SK-N-SH treated with all-trans-retinoic acid at 6 μM for 48 hours (cell line): ENCODE measurements at regions not wholly inside any gene's neighbourhood (a gene's known extent, or its start where the extent isn't known, plus 50 kb on each side); places are given as distances from the start of the nearest gene placed in this dataset.

Experiments used
- ATAC-seq: fragments of 200-7000 bp; cut with Tn5 transposase; 3 replicates; pipeline ENCODE4 v1.9.1; 2020; ENCODE audit warnings: mild to moderate bottlenecking, moderate library complexity
- ARNTL ChIP-seq: fragments of 450-650 bp; formaldehyde crosslinking; IDR thresholded peaks from 2 replicates; pipeline ENCODE4 v1.5.0; 2020; ENCODE audit warnings: low read depth, mild to moderate bottlenecking, moderate library complexity, borderline replicate concordance
- BACH2 ChIP-seq: fragments of 250-450 bp; sonication (Bioruptor Pico); IDR thresholded peaks from 2 replicates; pipeline ENCODE4 v1.9.0; 2021; ENCODE audit warnings: mild to moderate bottlenecking, borderline replicate concordance
- CSDC2 ChIP-seq: fragments of 250-450 bp; sonication (Bioruptor Pico); IDR thresholded peaks from 2 replicates; pipeline ENCODE4 v1.5.0; 2020; ENCODE audit warnings: mild to moderate bottlenecking, moderate library complexity
- ESRRG ChIP-seq: fragments of 250-450 bp; sonication (Bioruptor Pico); IDR thresholded peaks from 2 replicates; pipeline ENCODE4 v1.6.1; 2021; ENCODE audit warnings: mild to moderate bottlenecking
- GLIS3 ChIP-seq: fragments of 250-450 bp; sonication (Bioruptor Pico); IDR thresholded peaks from 2 replicates; pipeline ENCODE4 v1.5.0; 2020; ENCODE audit warnings: mild to moderate bottlenecking, moderate library complexity
- ISL1 ChIP-seq: fragments of 250-450 bp; sonication (Bioruptor Pico); IDR thresholded peaks from 2 replicates; pipeline ENCODE4 v2.1.2; 2022; ENCODE audit warnings: mild to moderate bottlenecking, moderate library complexity
- OSR1 ChIP-seq: fragments of 250-450 bp; sonication (Bioruptor Pico); IDR thresholded peaks from 2 replicates; pipeline ENCODE4 v1.8.0; 2022; ENCODE audit warnings: moderate library complexity, mild to moderate bottlenecking, inconsistent platforms
- PPARA ChIP-seq: fragments of 250-450 bp; sonication (Bioruptor Pico); IDR thresholded peaks from 2 replicates; pipeline ENCODE4 v1.5.0; 2020; ENCODE audit warnings: mild to moderate bottlenecking, borderline replicate concordance
- RARB ChIP-seq: fragments of 250-450 bp; sonication (Bioruptor Pico); IDR thresholded peaks from 2 replicates; pipeline ENCODE4 v1.8.0; 2021; ENCODE audit warnings: mild to moderate bottlenecking, moderate library complexity
- SNAI2 ChIP-seq: fragments of 250-450 bp; sonication (Bioruptor Pico); IDR thresholded peaks from 2 replicates; pipeline ENCODE4 v1.5.0; 2020; ENCODE audit warnings: mild to moderate bottlenecking, moderate library complexity
- TCF4 ChIP-seq: fragments of 250-450 bp; sonication (Bioruptor Pico); IDR thresholded peaks from 2 replicates; pipeline ENCODE4 v1.8.0; 2021; ENCODE audit warnings: mild to moderate bottlenecking, moderate library complexity, borderline replicate concordance
- TOX ChIP-seq: fragments of 250-450 bp; sonication (Bioruptor Pico); IDR thresholded peaks from 2 replicates; pipeline ENCODE4 v1.8.0; 2021; ENCODE audit warnings: mild to moderate bottlenecking, moderate library complexity, borderline replicate concordance
- ZC3H10 ChIP-seq: fragments of 250-450 bp; sonication (Bioruptor Pico); IDR thresholded peaks from 2 replicates; pipeline ENCODE4 v1.5.1; 2021; ENCODE audit warnings: mild to moderate bottlenecking, moderate library complexity
- ZFP3 ChIP-seq: fragments of 250-450 bp; sonication (Bioruptor Pico); IDR thresholded peaks from 2 replicates; pipeline ENCODE4 v1.5.0; 2020; ENCODE audit warnings: mild to moderate bottlenecking, moderate library complexity
- ZFP30 ChIP-seq: fragments of 450-650 bp; formaldehyde crosslinking; IDR thresholded peaks from 2 replicates; pipeline ENCODE4 v1.5.0; 2022; ENCODE audit warnings: mild to moderate bottlenecking, moderate library complexity
- ZNF565 ChIP-seq: fragments of 450-650 bp; formaldehyde crosslinking; conservative IDR thresholded peaks from 2 replicates; pipeline ENCODE4 v1.5.0; 2020; ENCODE audit warnings: low read depth, mild to moderate bottlenecking, moderate library complexity
- ZNF70 ChIP-seq: fragments of 450-650 bp; formaldehyde crosslinking; IDR thresholded peaks from 2 replicates; pipeline ENCODE4 v1.5.0; 2020; ENCODE audit warnings: mild to moderate bottlenecking, moderate library complexity
- ZNF8 ChIP-seq: fragments of 450-650 bp; formaldehyde crosslinking; IDR thresholded peaks from 2 replicates; pipeline ENCODE4 v1.5.0; 2020; ENCODE audit warnings: mild to moderate bottlenecking, moderate library complexity
- TF ChIP-seq, protein P1 (sequence below): fragments of 250-450 bp; sonication (Bioruptor Pico); IDR thresholded peaks from 2 replicates; pipeline ENCODE4 v1.5.1; 2021; ENCODE audit warnings: mild to moderate bottlenecking, moderate library complexity
- TF ChIP-seq, protein P2 (sequence below): fragments of 250-450 bp; sonication (Bioruptor Pico); IDR thresholded peaks from 2 replicates; pipeline ENCODE4 v1.8.0; 2021; ENCODE audit warnings: low read depth, mild to moderate bottlenecking, moderate library complexity, borderline replicate concordance
- TF ChIP-seq, protein P3 (sequence below): fragments of 250-450 bp; sonication (Bioruptor Pico); IDR thresholded peaks from 2 replicates; pipeline ENCODE4 v1.8.0; 2020; ENCODE audit warnings: mild to moderate bottlenecking, moderate library complexity, borderline replicate concordance
- TF ChIP-seq, protein P4 (sequence below): fragments of 250-450 bp; sonication (Bioruptor Pico); IDR thresholded peaks from 2 replicates; pipeline ENCODE4 v1.5.0; 2020; ENCODE audit warnings: mild to moderate bottlenecking, moderate library complexity
- TF ChIP-seq, protein P5 (sequence below): fragments of 250-450 bp; sonication (Bioruptor Pico); IDR thresholded peaks from 2 replicates; pipeline ENCODE4 v1.5.1; 2020; ENCODE audit warnings: low read depth, mild to moderate bottlenecking, moderate library complexity

DNA sequence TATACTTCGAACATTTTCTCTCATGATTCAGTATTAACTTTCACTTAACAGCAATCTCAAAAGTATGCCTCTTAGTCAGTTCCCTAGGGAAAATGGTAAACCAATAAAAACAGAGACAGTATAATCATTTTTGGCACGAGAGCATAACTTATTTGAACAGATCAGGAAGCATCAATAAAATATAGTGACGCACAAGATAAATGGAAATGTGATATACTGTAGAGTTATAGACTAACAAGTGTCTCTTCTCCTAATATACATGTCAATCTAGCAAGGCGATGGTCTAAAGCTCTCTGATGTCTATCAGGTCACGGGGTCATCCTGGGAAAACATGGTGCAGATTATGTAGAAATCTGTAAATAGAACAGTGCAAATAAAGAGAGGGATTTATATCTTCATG lies 131.6 kb downstream of the HGF start:
- TF ChIP-seq OSR1 (CRISPR knock-in tag) (no peak), TCF4 (no peak), ARNTL (CRISPR knock-in tag) (no peak; the same call in 1 of the 2 replicates), TOX (CRISPR knock-in tag) (peak; percentile 99), SNAI2 (CRISPR knock-in tag) (peak; percentile 93), ZNF8 (no peak), ESRRG (CRISPR knock-in tag) (peak; percentile 75; the same call in 1 of the 2 replicates), CSDC2 (CRISPR knock-in tag) (no peak), BACH2 (CRISPR knock-in tag) (no peak), GLIS3 (no peak), PPARA (CRISPR knock-in tag) (no peak), ZNF70 (CRISPR knock-in tag) (no peak), ZFP3 (CRISPR knock-in tag) (peak; percentile 88), ZFP30 (CRISPR knock-in tag) (no peak), ISL1 (CRISPR knock-in tag) (peak; percentile 99), ZC3H10 (CRISPR knock-in tag) (peak; percentile 97), ZNF565 (no peak), RARB (CRISPR knock-in tag) (no peak; the same call in 1 of the 2 replicates)
- TF ChIP-seq, protein P1, sequence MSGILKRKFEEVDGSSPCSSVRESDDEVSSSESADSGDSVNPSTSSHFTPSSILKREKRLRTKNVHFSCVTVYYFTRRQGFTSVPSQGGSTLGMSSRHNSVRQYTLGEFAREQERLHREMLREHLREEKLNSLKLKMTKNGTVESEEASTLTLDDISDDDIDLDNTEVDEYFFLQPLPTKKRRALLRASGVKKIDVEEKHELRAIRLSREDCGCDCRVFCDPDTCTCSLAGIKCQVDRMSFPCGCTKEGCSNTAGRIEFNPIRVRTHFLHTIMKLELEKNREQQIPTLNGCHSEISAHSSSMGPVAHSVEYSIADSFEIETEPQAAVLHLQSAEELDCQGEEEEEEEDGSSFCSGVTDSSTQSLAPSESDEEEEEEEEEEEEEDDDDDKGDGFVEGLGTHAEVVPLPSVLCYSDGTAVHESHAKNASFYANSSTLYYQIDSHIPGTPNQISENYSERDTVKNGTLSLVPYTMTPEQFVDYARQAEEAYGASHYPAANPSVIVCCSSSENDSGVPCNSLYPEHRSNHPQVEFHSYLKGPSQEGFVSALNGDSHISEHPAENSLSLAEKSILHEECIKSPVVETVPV (CRISPR knock-in tag): peak; percentile 91; the same call in 1 of the 2 replicates
- TF ChIP-seq, protein P2, sequence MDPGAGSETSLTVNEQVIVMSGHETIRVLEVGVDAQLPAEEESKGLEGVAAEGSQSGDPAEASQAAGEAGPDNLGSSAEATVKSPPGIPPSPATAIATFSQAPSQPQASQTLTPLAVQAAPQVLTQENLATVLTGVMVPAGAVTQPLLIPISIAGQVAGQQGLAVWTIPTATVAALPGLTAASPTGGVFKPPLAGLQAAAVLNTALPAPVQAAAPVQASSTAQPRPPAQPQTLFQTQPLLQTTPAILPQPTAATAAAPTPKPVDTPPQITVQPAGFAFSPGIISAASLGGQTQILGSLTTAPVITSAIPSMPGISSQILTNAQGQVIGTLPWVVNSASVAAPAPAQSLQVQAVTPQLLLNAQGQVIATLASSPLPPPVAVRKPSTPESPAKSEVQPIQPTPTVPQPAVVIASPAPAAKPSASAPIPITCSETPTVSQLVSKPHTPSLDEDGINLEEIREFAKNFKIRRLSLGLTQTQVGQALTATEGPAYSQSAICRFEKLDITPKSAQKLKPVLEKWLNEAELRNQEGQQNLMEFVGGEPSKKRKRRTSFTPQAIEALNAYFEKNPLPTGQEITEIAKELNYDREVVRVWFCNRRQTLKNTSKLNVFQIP (CRISPR knock-in tag): peak; percentile 96; the same call in 1 of the 2 replicates
- TF ChIP-seq, protein P3, sequence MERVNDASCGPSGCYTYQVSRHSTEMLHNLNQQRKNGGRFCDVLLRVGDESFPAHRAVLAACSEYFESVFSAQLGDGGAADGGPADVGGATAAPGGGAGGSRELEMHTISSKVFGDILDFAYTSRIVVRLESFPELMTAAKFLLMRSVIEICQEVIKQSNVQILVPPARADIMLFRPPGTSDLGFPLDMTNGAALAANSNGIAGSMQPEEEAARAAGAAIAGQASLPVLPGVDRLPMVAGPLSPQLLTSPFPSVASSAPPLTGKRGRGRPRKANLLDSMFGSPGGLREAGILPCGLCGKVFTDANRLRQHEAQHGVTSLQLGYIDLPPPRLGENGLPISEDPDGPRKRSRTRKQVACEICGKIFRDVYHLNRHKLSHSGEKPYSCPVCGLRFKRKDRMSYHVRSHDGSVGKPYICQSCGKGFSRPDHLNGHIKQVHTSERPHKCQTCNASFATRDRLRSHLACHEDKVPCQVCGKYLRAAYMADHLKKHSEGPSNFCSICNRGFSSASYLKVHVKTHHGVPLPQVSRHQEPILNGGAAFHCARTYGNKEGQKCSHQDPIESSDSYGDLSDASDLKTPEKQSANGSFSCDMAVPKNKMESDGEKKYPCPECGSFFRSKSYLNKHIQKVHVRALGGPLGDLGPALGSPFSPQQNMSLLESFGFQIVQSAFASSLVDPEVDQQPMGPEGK: peak; percentile 91
- TF ChIP-seq, protein P4, sequence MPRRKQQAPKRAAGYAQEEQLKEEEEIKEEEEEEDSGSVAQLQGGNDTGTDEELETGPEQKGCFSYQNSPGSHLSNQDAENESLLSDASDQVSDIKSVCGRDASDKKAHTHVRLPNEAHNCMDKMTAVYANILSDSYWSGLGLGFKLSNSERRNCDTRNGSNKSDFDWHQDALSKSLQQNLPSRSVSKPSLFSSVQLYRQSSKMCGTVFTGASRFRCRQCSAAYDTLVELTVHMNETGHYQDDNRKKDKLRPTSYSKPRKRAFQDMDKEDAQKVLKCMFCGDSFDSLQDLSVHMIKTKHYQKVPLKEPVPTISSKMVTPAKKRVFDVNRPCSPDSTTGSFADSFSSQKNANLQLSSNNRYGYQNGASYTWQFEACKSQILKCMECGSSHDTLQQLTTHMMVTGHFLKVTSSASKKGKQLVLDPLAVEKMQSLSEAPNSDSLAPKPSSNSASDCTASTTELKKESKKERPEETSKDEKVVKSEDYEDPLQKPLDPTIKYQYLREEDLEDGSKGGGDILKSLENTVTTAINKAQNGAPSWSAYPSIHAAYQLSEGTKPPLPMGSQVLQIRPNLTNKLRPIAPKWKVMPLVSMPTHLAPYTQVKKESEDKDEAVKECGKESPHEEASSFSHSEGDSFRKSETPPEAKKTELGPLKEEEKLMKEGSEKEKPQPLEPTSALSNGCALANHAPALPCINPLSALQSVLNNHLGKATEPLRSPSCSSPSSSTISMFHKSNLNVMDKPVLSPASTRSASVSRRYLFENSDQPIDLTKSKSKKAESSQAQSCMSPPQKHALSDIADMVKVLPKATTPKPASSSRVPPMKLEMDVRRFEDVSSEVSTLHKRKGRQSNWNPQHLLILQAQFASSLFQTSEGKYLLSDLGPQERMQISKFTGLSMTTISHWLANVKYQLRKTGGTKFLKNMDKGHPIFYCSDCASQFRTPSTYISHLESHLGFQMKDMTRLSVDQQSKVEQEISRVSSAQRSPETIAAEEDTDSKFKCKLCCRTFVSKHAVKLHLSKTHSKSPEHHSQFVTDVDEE (CRISPR knock-in tag): no peak; the same call in 1 of the 2 replicates
- TF ChIP-seq, protein P5, sequence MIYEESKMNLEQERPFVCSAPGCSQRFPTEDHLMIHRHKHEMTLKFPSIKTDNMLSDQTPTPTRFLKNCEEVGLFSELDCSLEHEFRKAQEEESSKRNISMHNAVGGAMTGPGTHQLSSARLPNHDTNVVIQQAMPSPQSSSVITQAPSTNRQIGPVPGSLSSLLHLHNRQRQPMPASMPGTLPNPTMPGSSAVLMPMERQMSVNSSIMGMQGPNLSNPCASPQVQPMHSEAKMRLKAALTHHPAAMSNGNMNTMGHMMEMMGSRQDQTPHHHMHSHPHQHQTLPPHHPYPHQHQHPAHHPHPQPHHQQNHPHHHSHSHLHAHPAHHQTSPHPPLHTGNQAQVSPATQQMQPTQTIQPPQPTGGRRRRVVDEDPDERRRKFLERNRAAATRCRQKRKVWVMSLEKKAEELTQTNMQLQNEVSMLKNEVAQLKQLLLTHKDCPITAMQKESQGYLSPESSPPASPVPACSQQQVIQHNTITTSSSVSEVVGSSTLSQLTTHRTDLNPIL (CRISPR knock-in tag): peak; percentile 98
- ATAC-seq: peak; percentile 87

DNA sequence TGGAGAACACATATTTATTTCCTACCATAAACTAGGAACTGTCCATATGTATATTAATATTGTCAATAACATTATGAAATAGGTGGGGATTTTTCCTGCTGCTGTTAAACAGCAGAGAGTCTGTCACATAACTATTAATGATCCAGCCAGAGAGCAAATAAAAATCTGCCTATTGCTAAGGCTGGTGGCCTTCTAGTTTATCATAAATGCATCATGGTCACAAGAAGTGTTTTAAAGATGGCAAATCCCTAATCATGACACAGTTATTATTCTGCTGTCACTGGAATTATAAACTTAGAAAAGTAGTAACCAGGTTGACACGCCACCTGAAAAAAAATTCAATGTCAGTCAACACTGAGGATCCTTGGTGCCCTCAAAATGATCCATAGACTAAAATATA lies 132.3 kb downstream of the HGF start:
- TF ChIP-seq CSDC2 (CRISPR knock-in tag) (peak; percentile 89), ISL1 (CRISPR knock-in tag) (no peak), SNAI2 (CRISPR knock-in tag) (no peak), OSR1 (CRISPR knock-in tag) (no peak), ZFP3 (CRISPR knock-in tag) (0 out of 2 replicates have a peak, but pooled peaks have one; percentile 53)
- TF ChIP-seq, protein P3: no peak
- TF ChIP-seq, protein P5 (CRISPR knock-in tag): no peak
- ATAC-seq: no peak
